D721Med (cell line): ENCODE measurements at regions not wholly inside any gene's neighbourhood (a gene's known extent, or its start where the extent isn't known, plus 50 kb on each side); places are given as distances from the start of the nearest gene placed in this dataset.

Source experiments
- DNase-seq: peaks from one replicate; pipeline ENCODE4 v3.0.0; 2011; ENCODE audit warnings: low spot score; ENCODE audit not compliant: insufficient read length
- FAIRE-seq: peaks from 2 replicates; lab custom pipeline; 2011; peaks lifted over from hg19 to GRCh38; lab: Jason Lieb, UNC
- TF ChIP-seq, protein P1 (sequence below): IDR thresholded peaks from 2 replicates; pipeline ENCODE4 v1.5.1; 2012; ENCODE audit warnings: mild to moderate bottlenecking, control low read depth; ENCODE audit not compliant: insufficient read depth; ENCODE audit errors: missing control alignments

GRCh38 chr18:79625924-79626561 is 53.6 kb upstream of the CTDP1 start:
- FAIRE-seq (no peak), DNase-seq (no peak)
- TF ChIP-seq, protein P1, sequence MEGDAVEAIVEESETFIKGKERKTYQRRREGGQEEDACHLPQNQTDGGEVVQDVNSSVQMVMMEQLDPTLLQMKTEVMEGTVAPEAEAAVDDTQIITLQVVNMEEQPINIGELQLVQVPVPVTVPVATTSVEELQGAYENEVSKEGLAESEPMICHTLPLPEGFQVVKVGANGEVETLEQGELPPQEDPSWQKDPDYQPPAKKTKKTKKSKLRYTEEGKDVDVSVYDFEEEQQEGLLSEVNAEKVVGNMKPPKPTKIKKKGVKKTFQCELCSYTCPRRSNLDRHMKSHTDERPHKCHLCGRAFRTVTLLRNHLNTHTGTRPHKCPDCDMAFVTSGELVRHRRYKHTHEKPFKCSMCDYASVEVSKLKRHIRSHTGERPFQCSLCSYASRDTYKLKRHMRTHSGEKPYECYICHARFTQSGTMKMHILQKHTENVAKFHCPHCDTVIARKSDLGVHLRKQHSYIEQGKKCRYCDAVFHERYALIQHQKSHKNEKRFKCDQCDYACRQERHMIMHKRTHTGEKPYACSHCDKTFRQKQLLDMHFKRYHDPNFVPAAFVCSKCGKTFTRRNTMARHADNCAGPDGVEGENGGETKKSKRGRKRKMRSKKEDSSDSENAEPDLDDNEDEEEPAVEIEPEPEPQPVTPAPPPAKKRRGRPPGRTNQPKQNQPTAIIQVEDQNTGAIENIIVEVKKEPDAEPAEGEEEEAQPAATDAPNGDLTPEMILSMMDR = no peak

GRCh38 chr18:79626905-79627749 is 52.5 kb upstream of the CTDP1 start:
- TF ChIP-seq, protein P1 = no peak
- FAIRE-seq = no peak
- DNase-seq = no peak

DNA sequence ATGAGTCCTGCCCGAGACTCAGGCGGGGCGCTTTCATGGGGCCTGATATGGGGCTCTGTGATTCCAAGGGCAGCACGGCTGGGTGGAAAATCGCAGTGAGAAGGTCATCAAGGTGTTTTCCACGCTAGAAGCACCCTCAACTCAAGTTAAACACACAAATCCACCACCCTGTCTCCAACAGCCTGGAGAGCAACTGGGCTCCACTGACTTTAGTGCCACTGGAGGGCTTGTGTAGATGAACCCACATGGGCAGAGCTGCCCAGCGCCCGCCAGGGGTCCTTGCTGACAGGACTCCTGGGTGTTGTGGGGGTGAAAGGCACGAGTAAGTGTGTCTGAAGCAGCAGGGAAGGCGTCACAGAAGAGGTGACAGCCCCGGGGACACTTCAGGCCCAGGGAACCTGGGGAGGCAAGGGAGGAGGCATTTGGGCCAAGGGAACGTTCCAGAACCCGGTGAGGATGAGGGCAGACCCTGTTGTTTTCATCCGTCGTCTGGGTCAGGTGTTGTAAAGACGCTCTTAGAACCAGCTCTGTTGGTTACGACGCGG is 51.8 kb upstream of the CTDP1 start:
- FAIRE-seq (no peak), DNase-seq (no peak)
- TF ChIP-seq, protein P1 = no peak

DNA sequence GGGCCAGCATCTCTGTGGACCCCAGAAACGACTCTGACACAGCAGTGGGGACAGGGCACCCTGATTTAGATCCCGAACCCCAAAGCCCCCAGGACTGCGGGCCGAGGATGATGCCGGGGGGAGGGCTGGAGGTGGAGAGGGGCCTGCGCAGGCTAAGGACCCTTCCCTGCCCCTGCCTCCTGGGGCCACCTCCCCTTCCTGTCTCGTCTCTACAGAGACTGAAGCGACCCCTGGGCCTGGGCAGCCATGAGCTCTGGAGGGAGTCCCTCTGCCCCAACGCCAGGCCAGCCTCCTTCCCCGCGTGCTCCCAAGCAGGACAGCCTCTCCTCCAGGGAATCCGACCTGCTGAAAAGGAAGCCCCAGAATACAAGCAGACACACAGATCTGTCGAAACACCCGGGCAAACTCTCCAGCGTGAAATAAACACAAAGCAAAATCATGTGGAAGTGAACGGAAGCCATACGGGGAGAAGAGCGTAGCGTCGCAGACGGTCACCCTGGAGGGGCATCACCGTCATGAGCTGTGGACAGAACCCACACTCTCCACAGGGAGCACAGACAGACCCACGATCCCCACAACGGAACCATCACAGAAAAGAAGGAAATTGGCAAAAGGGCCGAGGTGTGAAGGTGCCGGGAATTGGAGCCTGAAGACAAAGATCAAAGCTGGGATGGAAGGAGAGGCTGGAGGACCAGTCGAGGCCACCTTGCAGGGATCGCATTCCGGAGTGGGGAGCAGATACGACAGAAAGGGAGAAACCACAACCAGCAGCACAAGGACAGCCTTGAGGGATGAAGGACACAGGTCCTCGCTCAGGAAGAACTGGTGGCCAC is 51.0 kb upstream of the CTDP1 start:
- TF ChIP-seq, protein P1 = no peak
- FAIRE-seq (no peak), DNase-seq (no peak)

- TF ChIP-seq, protein P1 = no peak
- DNase-seq (no peak), FAIRE-seq (no peak)
Observed at GRCh38 chr18:79629249-79629558, 50.4 kb upstream of the CTDP1 start.

GRCh38 chr18:79629606-79630005 is 50.0 kb upstream of the CTDP1 start:
- no peak for FAIRE-seq
- no peak for DNase-seq
- TF ChIP-seq, protein P1 = no peak
